Gastroesophageal sphincter (tissue), 4 donors: ENCODE measurements at regions not wholly inside any gene's neighbourhood (a gene's known extent, or its start where the extent isn't known, plus 50 kb on each side); places are given as distances from the start of the nearest gene placed in this dataset.

Experiments
- ATAC-seq: fragments of 150-250 bp; one replicate; pipeline ENCODE4 v1.9.1; 2016; ENCODE audit warnings: mild to moderate bottlenecking, moderate library complexity
- H3K27ac ChIP-seq, 4 donors: fragments of 200-600 bp; sonication (generic) in 3 of 4; 1 replicate in 3 of 4; 2 replicates in 1 of 4; pipeline ENCODE4 v1.5.1; 2016 to 2019
- H3K27me3 ChIP-seq: fragments of 200-600 bp; sonication (generic); one replicate; pipeline ENCODE4 v1.5.1; 2019
- H3K36me3 ChIP-seq, 2 donors: fragments of 200-600 bp; sonication (generic); one replicate each; pipeline ENCODE4 v1.5.1; 2019; ENCODE audit warnings: control low read depth in 1 of 2
- H3K4me1 ChIP-seq, 3 donors: fragments of 200-600 bp; sonication (generic); 1 replicate in 2 of 3; 2 replicates in 1 of 3; pipeline ENCODE4 v1.5.1; 2016 to 2019; ENCODE audit warnings: control low read depth in 2 of 3
- H3K4me3 ChIP-seq, 2 donors: fragments of 200-600 bp; sonication (generic); one replicate each; pipeline ENCODE4 v1.5.1; 2019; ENCODE audit warnings: mild to moderate bottlenecking in 1 of 2, moderate library complexity in 1 of 2
- H3K9me3 ChIP-seq, 3 donors: fragments of 200-600 bp; sonication (generic); one replicate each; pipeline ENCODE4 v1.5.1; 2017 to 2019; ENCODE audit warnings: control low read depth in 2 of 3
- EP300 ChIP-seq: sonication (generic); formaldehyde crosslinking; IDR thresholded peaks from one replicate; pipeline ENCODE4 v1.6.1; 2017; ENCODE audit warnings: antibody characterized with exemption, mild to moderate bottlenecking
- POLR2A ChIP-seq, 2 donors: fragments of 450-650 bp; IDR thresholded peaks; one replicate each; pipeline ENCODE4 v1.6.1; 2017; ENCODE audit warnings: antibody characterized with exemption in 2 of 2, mild to moderate bottlenecking in 2 of 2, moderate library complexity in 1 of 2
- POLR2AphosphoS5 ChIP-seq: sonication (generic); formaldehyde crosslinking; IDR thresholded peaks from one replicate; pipeline ENCODE4 v1.6.1; 2017; ENCODE audit warnings: antibody characterized with exemption
- WGBS, 2 donors: methylation state at CpG; one replicate each; pipeline ENCODE4 v1.1.5; 2018; ENCODE audit warnings: low coverage in 1 of 2; 5-methylcytosine and 5-hydroxymethylcytosine counted together
- TF ChIP-seq, protein P1 (sequence below), 4 experiments: fragments of 200-600 bp in 2 of 4; fragments of 450-650 bp in 2 of 4; sonication (generic) in 1 of 4; IDR thresholded peaks; one replicate each; pipeline ENCODE4 v1.5.1; 2017 to 2019; ENCODE audit warnings: antibody characterized with exemption in 4 of 4, mild to moderate bottlenecking in 2 of 4, moderate library complexity in 2 of 4

- Histone ChIP-seq H3K27me3 (no peaks in the 10 kb centered on the region), H3K9me3 (no peaks in the 10 kb centered on the region), H3K36me3 (no peaks in the 10 kb centered on the region), H3K4me3 (no peak overlapping the region), H3K27ac (no peak overlapping the region), H3K4me1 (no peaks in the 10 kb centered on the region)
- 14% methylated on average over 1 of the region's 4 CpGs; no CpG with 5 or more reads in 1 of the 2 donors for WGBS, 2 donors
- no peak for ATAC-seq
- TF ChIP-seq, protein P1, sequence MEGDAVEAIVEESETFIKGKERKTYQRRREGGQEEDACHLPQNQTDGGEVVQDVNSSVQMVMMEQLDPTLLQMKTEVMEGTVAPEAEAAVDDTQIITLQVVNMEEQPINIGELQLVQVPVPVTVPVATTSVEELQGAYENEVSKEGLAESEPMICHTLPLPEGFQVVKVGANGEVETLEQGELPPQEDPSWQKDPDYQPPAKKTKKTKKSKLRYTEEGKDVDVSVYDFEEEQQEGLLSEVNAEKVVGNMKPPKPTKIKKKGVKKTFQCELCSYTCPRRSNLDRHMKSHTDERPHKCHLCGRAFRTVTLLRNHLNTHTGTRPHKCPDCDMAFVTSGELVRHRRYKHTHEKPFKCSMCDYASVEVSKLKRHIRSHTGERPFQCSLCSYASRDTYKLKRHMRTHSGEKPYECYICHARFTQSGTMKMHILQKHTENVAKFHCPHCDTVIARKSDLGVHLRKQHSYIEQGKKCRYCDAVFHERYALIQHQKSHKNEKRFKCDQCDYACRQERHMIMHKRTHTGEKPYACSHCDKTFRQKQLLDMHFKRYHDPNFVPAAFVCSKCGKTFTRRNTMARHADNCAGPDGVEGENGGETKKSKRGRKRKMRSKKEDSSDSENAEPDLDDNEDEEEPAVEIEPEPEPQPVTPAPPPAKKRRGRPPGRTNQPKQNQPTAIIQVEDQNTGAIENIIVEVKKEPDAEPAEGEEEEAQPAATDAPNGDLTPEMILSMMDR (IDR thresholded peaks at IDR 0.05): no peak
Observed at GRCh38 chr13:86383151-86383550, 583.9 kb upstream of the SLITRK6 start.

DNA sequence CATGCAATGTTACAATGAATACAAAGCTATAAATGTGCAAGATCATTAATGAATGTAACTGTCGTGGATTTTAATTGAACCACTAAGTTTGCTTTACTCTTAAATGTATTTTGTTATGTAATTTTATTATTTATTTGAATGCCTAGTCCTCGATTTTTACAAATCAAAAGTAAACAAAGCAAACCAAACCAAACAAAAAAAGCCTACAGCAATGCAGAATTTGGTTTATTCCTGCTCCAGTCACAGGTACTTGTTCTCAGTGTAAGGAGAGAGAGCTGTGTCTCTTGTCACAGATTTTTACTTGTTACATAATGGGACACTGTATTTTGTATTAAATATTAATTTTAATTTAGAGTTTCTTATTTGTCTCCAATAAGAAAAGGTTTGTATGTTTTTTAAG, 584.3 kb upstream of the SLITRK6 start:
- no peaks in the 10 kb centered on the region for H3K4me1 ChIP-seq
- H3K9me3 ChIP-seq: no peaks in the 10 kb centered on the region
- H3K36me3 ChIP-seq: no peaks in the 10 kb centered on the region
- no peaks in the 10 kb centered on the region for H3K27me3 ChIP-seq
- H3K4me3 ChIP-seq: no peak overlapping the region
- 62 to 67% methylated on average over 2 of the region's 2 CpGs for WGBS, 2 donors
- H3K27ac ChIP-seq: no peak overlapping the region
- ATAC-seq: no peak
- TF ChIP-seq EP300 (no peak), POLR2AphosphoS5 (no peak), POLR2A (IDR thresholded peaks at IDR 0.05) (no peak)
- TF ChIP-seq, protein P1 (IDR thresholded peaks at IDR 0.05): no peak

GRCh38 chr13:86397635-86398034, 598.4 kb upstream of the SLITRK6 start:
- TF ChIP-seq, protein P1 (IDR thresholded peaks at IDR 0.05): no peak
- TF ChIP-seq POLR2A (IDR thresholded peaks at IDR 0.05): no peak
- no peak for TF ChIP-seq EP300
- TF ChIP-seq POLR2AphosphoS5: no peak
- no peak for ATAC-seq
- Histone ChIP-seq H3K27me3 (no peaks in the 10 kb centered on the region), H3K4me3 (no peak overlapping the region), H3K36me3 (no peaks in the 10 kb centered on the region), H3K4me1 (no peaks in the 10 kb centered on the region), H3K27ac (no peak overlapping the region), H3K9me3 (no peaks in the 10 kb centered on the region)
- 75 to 88% methylated on average over 1 of the region's 1 CpG for WGBS, 2 donors

DNA sequence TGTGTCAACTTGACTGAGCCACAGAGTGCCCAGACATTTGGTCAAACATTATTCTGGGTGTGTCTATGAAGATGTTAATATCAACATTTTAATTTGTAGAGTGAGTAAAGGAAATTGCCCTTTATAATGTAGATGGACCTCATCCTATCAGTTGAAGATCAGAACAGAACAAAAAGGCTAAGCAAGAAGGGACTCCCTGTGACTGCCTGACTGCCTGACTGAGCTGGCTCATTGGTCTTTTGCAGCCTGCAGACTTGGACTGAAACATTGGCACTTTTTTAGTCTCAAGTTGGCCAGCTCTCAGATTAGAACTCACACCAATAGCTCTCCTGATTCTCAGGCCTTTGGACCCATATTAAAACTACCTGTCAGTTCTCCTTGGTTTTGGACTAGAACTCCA, 600.4 kb upstream of the SLITRK6 start:
- Histone ChIP-seq H3K36me3 (no peaks in the 10 kb centered on the region), H3K9me3 (no peaks in the 10 kb centered on the region), H3K27ac (no peak overlapping the region), H3K4me3 (no peak overlapping the region), H3K4me1 (no peaks in the 10 kb centered on the region), H3K27me3 (no peaks in the 10 kb centered on the region)
- TF ChIP-seq EP300 (no peak), POLR2AphosphoS5 (no peak), POLR2A (IDR thresholded peaks at IDR 0.05) (no peak)
- TF ChIP-seq, protein P1 (IDR thresholded peaks at IDR 0.05): no peak
- ATAC-seq: no peak

- no peak for ATAC-seq
- H3K27me3 ChIP-seq: no peaks in the 10 kb centered on the region
- 55 to 70% methylated on average over 3 of the region's 3 CpGs for WGBS, 2 donors
- H3K36me3 ChIP-seq: no peaks in the 10 kb centered on the region
- H3K27ac ChIP-seq: no peak overlapping the region
- H3K4me3 ChIP-seq: no peak overlapping the region
- H3K9me3 ChIP-seq: no peaks in the 10 kb centered on the region
- no peaks in the 10 kb centered on the region for H3K4me1 ChIP-seq
- TF ChIP-seq POLR2AphosphoS5: no peak
- TF ChIP-seq POLR2A (IDR thresholded peaks at IDR 0.05): no peak
- no peak for TF ChIP-seq EP300
- TF ChIP-seq, protein P1 (IDR thresholded peaks at IDR 0.05): no peak
Observed at GRCh38 chr13:86402500-86402899, 603.3 kb upstream of the SLITRK6 start.
